Breast epithelium (tissue), 3 donors: ENCODE measurements at regions not wholly inside any gene's neighbourhood (a gene's known extent, or its start where the extent isn't known, plus 50 kb on each side); places are given as distances from the start of the nearest gene placed in this dataset.

Experiments
- CTCF ChIP-seq, 3 donors: fragments of 450-650 bp; IDR thresholded peaks; one replicate each; pipeline ENCODE4 v1.5.1; 2016 to 2017; ENCODE audit warnings: antibody characterized with exemption in 3 of 3, mild to moderate bottlenecking in 3 of 3, moderate library complexity in 3 of 3
- POLR2A ChIP-seq: fragments of 450-650 bp; IDR thresholded peaks from one replicate; pipeline ENCODE4 v1.6.1; 2016; ENCODE audit warnings: antibody characterized with exemption, mild to moderate bottlenecking, moderate library complexity
- POLR2AphosphoS5 ChIP-seq, 3 donors: sonication (generic); formaldehyde crosslinking; IDR thresholded peaks; one replicate each; pipeline ENCODE4 v1.6.1; 2017; ENCODE audit warnings: antibody characterized with exemption in 3 of 3

DNA sequence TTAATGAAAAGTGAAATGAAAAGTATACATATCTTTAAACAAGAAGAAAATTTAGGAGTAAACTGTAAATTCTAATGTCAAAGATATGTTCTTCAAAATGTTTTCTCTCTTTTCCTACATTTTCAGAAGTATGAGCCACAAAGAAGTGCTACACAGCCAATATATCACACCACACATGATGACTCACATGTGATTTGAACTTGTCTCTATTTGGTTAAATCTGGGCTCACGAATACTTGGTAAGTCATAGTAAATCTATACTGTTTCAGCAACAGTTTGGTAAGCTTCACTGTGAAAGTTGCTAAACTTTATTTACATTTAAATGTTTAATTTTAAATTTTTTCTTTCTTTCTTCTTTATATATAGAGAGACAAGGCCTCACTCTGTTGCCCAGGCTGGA is 380.6 kb upstream of the IGFBP3 start:
- TF ChIP-seq CTCF (IDR thresholded peaks at IDR 0.05) (no peak), POLR2AphosphoS5 (IDR thresholded peaks at IDR 0.05) (no peak), POLR2A (no peak)
